PFSK-1 (cell line): ENCODE measurements at regions not wholly inside any gene's neighbourhood (a gene's known extent, or its start where the extent isn't known, plus 50 kb on each side); places are given as distances from the start of the nearest gene placed in this dataset.

Experiments used
- FOXP2 ChIP-seq: optimal IDR thresholded peaks from 2 replicates; pipeline ENCODE3; 2011; ENCODE audit warnings: borderline replicate concordance, control low read depth, inconsistent platforms; ENCODE audit not compliant: insufficient read depth; ENCODE audit errors: extremely low read length, extremely low read depth
- POLR2AphosphoS5 ChIP-seq: IDR thresholded peaks from 2 replicates; pipeline ENCODE4 v1.6.1; 2012; ENCODE audit warnings: low read depth, mild to moderate bottlenecking, control low read depth, low read length, moderate library complexity
- SIN3A ChIP-seq: IDR thresholded peaks from 2 replicates; pipeline ENCODE4 v1.6.1; 2012; ENCODE audit warnings: mild to moderate bottlenecking, low read length, moderate library complexity, borderline replicate concordance; ENCODE audit not compliant: insufficient read depth
- TAF1 ChIP-seq: IDR thresholded peaks from 2 replicates; pipeline ENCODE4 v1.6.1; 2012; ENCODE audit warnings: low read length, control low read depth, borderline replicate concordance; ENCODE audit not compliant: insufficient read depth
- TF ChIP-seq, protein P1 (sequence below), 2 experiments: IDR thresholded peaks; 2 replicates each; pipeline versions ENCODE4 v1.6.1 to v1.8.0; 2011 to 2012; ENCODE audit warnings: low read depth in 2 of 2, low read length in 2 of 2, control low read depth in 1 of 2, inconsistent platforms in 1 of 2, mild to moderate bottlenecking in 1 of 2, moderate library complexity in 1 of 2; ENCODE audit not compliant: insufficient read depth in 1 of 2

DNA sequence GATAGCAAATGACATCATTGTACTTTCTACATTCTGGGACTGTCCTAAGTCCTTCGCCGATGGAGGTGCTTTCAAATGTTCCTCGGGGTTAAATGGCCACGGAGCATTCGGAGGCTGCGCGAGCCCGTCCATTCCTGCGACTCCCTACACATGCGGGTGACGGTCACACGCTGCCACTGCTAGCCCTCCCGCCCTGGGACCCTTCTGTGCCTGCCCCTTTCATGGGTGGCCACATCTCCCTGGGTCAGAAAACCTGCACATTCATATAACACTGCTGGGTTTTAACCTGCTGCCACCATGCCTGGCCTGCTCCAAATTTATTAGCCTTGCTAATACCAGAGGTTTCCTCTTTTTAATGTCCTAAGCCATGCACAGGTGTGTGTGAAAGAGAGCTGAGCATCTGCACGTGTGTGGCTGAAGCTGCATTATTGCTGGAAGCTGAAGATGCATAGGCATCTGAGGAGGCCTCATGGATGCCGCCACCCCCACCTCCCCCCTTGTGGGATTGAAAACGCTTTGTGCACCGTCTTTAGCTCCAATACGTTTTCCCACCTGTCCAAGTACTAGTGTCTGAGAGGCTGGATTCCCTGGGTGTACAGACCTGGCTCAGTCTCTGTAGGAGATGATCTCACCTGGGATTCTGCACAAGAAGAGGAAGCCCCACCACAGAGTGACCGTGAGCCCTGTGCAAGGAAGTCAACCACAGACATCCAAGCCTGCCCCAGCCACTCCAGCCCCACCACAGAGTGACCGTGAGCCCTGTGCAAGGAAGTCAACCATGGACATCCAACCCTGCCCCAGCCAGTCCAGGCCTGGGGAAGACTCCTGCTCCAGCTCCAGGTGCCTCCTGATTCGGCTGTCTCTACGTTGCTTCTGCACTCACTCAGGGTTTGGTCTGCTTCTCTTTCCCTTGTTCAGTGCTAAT, 626.4 kb downstream of the BRD1 start:
- no peak for TF ChIP-seq FOXP2
- TF ChIP-seq TAF1: no peak
- TF ChIP-seq, protein P1, sequence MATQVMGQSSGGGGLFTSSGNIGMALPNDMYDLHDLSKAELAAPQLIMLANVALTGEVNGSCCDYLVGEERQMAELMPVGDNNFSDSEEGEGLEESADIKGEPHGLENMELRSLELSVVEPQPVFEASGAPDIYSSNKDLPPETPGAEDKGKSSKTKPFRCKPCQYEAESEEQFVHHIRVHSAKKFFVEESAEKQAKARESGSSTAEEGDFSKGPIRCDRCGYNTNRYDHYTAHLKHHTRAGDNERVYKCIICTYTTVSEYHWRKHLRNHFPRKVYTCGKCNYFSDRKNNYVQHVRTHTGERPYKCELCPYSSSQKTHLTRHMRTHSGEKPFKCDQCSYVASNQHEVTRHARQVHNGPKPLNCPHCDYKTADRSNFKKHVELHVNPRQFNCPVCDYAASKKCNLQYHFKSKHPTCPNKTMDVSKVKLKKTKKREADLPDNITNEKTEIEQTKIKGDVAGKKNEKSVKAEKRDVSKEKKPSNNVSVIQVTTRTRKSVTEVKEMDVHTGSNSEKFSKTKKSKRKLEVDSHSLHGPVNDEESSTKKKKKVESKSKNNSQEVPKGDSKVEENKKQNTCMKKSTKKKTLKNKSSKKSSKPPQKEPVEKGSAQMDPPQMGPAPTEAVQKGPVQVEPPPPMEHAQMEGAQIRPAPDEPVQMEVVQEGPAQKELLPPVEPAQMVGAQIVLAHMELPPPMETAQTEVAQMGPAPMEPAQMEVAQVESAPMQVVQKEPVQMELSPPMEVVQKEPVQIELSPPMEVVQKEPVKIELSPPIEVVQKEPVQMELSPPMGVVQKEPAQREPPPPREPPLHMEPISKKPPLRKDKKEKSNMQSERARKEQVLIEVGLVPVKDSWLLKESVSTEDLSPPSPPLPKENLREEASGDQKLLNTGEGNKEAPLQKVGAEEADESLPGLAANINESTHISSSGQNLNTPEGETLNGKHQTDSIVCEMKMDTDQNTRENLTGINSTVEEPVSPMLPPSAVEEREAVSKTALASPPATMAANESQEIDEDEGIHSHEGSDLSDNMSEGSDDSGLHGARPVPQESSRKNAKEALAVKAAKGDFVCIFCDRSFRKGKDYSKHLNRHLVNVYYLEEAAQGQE (IDR thresholded peaks at IDR 0.05; ENCODE audit: insufficient read depth in 1 of 2, low read depth in 2 of 2, low read length in 2 of 2): no peak
- TF ChIP-seq POLR2AphosphoS5: no peak
- TF ChIP-seq SIN3A: no peak

DNA sequence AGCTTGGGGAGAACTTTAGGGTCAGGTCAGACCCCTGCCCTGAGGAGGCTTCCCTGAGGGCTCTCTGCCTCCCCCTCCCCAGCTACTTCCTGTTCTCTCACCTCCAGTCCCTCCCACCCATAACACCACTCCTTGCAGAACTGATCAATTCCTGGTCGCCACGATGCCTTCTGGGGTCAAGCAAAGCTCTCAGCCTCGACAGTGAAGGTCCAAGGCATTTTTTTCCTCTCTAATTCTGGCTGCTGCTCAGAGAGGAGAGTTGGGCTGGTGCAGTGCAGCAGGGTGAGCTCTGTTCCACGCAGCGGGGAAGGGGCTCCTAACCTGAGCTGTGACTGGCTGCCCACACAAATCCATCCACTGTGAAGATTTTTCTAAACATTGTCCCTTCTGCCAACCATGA, 628.4 kb downstream of the BRD1 start:
- TF ChIP-seq TAF1: no peak

DNA sequence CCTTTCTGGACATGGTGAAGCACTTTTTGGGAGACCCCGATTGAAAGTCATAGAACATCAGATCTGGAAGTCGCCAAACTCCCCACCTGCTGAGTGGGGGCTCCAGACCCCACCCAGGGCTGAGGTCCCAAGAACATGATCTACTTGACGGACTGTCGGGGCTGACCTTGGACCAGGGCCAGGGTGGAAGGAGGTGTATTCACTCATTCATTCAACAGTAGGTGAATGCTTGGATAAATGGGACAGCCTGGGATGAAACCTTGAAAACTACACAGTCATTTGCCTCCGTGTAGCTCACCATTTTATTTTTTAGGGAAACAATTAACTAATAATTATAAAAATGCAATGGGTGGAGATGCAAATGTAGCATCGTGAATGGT, 629.0 kb downstream of the BRD1 start:
- TF ChIP-seq POLR2AphosphoS5: no peak
- TF ChIP-seq, protein P1 (IDR thresholded peaks at IDR 0.05; ENCODE audit: insufficient read depth in 1 of 2, low read depth in 2 of 2, low read length in 2 of 2): no peak
- no peak for TF ChIP-seq SIN3A
- TF ChIP-seq FOXP2: no peak
- TF ChIP-seq TAF1: no peak

DNA sequence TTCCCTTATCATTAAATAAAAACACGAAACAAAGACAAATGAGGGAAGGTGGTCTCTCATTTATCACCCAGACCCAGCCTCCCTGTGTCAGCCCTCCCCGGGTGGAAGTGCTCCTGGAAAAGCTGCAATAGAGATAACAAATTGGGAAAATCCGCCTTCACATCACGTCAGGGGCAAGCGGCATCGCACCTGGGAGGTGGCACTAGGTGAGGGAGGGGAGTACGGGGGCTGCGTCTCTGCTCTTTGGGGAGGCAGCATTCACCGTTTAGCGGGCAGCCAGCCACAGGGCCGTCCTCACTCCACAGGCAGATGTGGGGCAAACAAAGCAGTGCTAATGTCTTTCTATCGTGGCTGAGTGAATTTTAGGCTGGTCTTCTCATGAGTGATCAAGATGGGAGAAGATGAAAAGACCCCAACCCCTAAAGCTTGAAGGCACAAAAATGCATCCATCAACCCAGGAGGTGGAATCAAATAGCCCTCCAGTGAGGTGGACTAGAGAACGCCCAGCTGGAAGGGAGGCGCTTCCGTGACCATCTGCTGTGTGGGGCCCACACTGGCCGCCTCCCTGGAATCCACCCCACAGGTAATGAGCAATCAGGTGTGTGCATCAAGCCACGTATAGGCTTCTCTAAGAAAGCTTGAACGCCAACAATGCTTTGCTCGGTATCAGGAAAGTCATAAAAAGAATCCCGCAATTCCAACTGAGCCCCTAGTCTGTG, 629.5 kb downstream of the BRD1 start:
- TF ChIP-seq, protein P1 (IDR thresholded peaks at IDR 0.05; ENCODE audit: insufficient read depth in 1 of 2, low read depth in 2 of 2, low read length in 2 of 2): no peak
- TF ChIP-seq POLR2AphosphoS5: no peak
- TF ChIP-seq FOXP2: no peak
- no peak for TF ChIP-seq TAF1

DNA sequence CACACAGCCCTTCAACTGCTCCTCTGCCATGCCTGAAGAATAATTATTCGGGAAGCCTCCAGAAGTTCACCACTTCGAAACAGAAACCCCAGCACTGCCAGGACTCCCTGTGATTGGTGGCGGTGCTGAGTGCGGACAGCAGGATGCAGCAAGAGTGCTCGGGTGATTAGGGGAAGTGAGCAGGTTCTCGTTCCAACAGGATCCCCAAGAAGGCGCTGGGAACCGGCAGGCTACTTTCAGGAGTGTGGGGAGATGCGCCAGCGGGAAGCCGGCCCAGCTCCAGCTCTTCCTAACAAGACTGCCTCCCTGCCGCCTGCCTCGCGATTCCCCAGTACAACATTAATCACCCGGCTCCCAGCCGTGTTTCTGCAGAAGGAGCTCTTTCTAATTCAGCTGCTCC, 630.2 kb downstream of the BRD1 start:
- no peak for TF ChIP-seq SIN3A
- no peak for TF ChIP-seq POLR2AphosphoS5
- no peak for TF ChIP-seq FOXP2
- TF ChIP-seq TAF1: no peak
- TF ChIP-seq, protein P1 (IDR thresholded peaks at IDR 0.05; ENCODE audit: insufficient read depth in 1 of 2, low read depth in 2 of 2, low read length in 2 of 2): no peak
